HCT116 (cell line): ENCODE measurements at regions not wholly inside any gene's neighbourhood (a gene's known extent, or its start where the extent isn't known, plus 50 kb on each side); places are given as distances from the start of the nearest gene placed in this dataset.

Experiments used
- ATAC-seq: fragments of 200-7000 bp; cut with Tn5 transposase; 2 replicates; pipeline ENCODE4 v1.9.1; 2020; ENCODE audit warnings: mild to moderate bottlenecking, moderate library complexity
- BruUV-seq: library from RNA; stranded (reverse); fragments of 400-500 nt; replicated peaks from 2 replicates; lab custom pipeline; 2021; lab: Mats Ljungman, UMichigan
- CTCF ChIA-PET: fragments of 300-600 bp; sonication (Branson Sonifier 250); formaldehyde crosslinking; loops from one replicate; lab custom pipeline; 2021; ENCODE audit warnings: antibody characterized with exemption; lab: Charles Lee
- POLR2A ChIA-PET: fragments of 300-600, 350-600 bp; sonication (Branson Sonifier 250); formaldehyde crosslinking; loops from one replicate; lab custom pipeline; 2021; ENCODE audit warnings: antibody characterized with exemption; lab: Charles Lee
- RAD21 ChIA-PET, 2 experiments: fragments of 300-600 bp; sonication (Branson Sonifier 250); formaldehyde crosslinking; loops; one replicate each; lab custom pipeline; 2023; ENCODE audit warnings: low total read pairs in 2 of 2; ENCODE audit not compliant: uncharacterized antibody in 2 of 2, unreplicated experiment in 2 of 2, low non-redundant PET in 1 of 2; lab: Charles Lee
- DNase-seq: peaks from one replicate; pipeline ENCODE4 v3.0.0-alpha.2; 2010; ENCODE audit warnings: low read depth, low spot score
- H2AFZ ChIP-seq: fragments of 200-600 bp; shearing (Covaris generic), sonication (generic); 2 replicates; pipeline ENCODE4 v1.6.1; 2017; ENCODE audit warnings: low read depth, mixed run types, mixed read lengths, antibody characterized with exemption, low read length; ENCODE audit not compliant: poor library complexity, severe bottlenecking
- H3K27ac ChIP-seq: 2 replicates; pipeline ENCODE4 v1.5.1; 2012; ENCODE audit warnings: low read depth, low read length
- H3K27me3 ChIP-seq: fragments of 200-600 bp; sonication (generic); 2 replicates; pipeline ENCODE4 v1.6.1; 2016; ENCODE audit warnings: mixed run types, low read length, mixed read lengths; ENCODE audit not compliant: insufficient read depth
- H3K36me3 ChIP-seq, 2 experiments: fragments of 200-500 bp in 1 of 2; fragments of 200-600 bp in 1 of 2; sonication (Bioruptor generic) in 1 of 2; sonication (generic) in 1 of 2; 2 replicates each; pipeline versions ENCODE4 v1.5.1 to v1.6.1; 2014 to 2016; ENCODE audit warnings: low read length in 2 of 2, inconsistent platforms in 1 of 2, mixed read lengths in 1 of 2, mixed run types in 1 of 2; ENCODE audit not compliant: insufficient read depth in 2 of 2, control insufficient read depth in 1 of 2
- H3K4me1 ChIP-seq, 2 experiments: fragments of 200-600 bp in 1 of 2; sonication (generic) in 1 of 2; 2 replicates each; pipeline versions ENCODE4 v1.5.1 to v1.6.1; 2012 to 2017; ENCODE audit warnings: low read length in 2 of 2, inconsistent platforms in 1 of 2, mild to moderate bottlenecking in 1 of 2, mixed read lengths in 1 of 2, mixed run types in 1 of 2, moderate library complexity in 1 of 2; ENCODE audit not compliant: insufficient read depth in 2 of 2, control insufficient read depth in 1 of 2
- H3K4me2 ChIP-seq: fragments of 200-600 bp; sonication (generic); 2 replicates; pipeline ENCODE4 v1.6.1; 2017; ENCODE audit warnings: mixed run types, low read length, mixed read lengths
- H3K4me3 ChIP-seq, 2 experiments: fragments of 200-600 bp in 1 of 2; sonication (generic) in 1 of 2; replicated peaks in 1 of 2; 2 replicates each; pipeline ENCODE4 v1.5.1; 2011 to 2016; ENCODE audit warnings: low read length in 2 of 2, control low read depth in 1 of 2, low read depth in 1 of 2, mild to moderate bottlenecking in 1 of 2, mixed read lengths in 1 of 2, mixed run types in 1 of 2
- H3K79me2 ChIP-seq: fragments of 200-600 bp; sonication (generic); 2 replicates; pipeline ENCODE4 v1.6.1; 2017; ENCODE audit warnings: mild to moderate bottlenecking, mixed run types, low read length, moderate library complexity, mixed read lengths; ENCODE audit not compliant: insufficient read depth
- H3K9ac ChIP-seq: fragments of 200-600 bp; sonication (generic); 2 replicates; pipeline ENCODE4 v1.6.1; 2016; ENCODE audit warnings: low read length, mixed read lengths
- H3K9me2 ChIP-seq: fragments of 200-600 bp; sonication (generic), shearing (Covaris generic); 2 replicates; pipeline ENCODE4 v1.6.1; 2017; ENCODE audit warnings: mixed run types, mild to moderate bottlenecking, moderate library complexity; ENCODE audit not compliant: insufficient read depth
- H3K9me3 ChIP-seq, 2 experiments: fragments of 200-500 bp in 1 of 2; fragments of 200-600 bp in 1 of 2; sonication (Bioruptor generic) in 1 of 2; sonication (generic) in 1 of 2; 2 replicates each; pipeline ENCODE4 v1.6.1; 2014 to 2017; ENCODE audit warnings: low read length in 2 of 2, mixed read lengths in 2 of 2, inconsistent platforms in 1 of 2, low read depth in 1 of 2, mild to moderate bottlenecking in 1 of 2, mixed run types in 1 of 2, moderate library complexity in 1 of 2; ENCODE audit not compliant: control insufficient read depth in 1 of 2, insufficient read depth in 1 of 2
- H4K20me1 ChIP-seq: fragments of 200-600 bp; sonication (generic), shearing (Covaris generic); 2 replicates; pipeline ENCODE4 v1.6.1; 2017; ENCODE audit warnings: mixed run types, mild to moderate bottlenecking, moderate library complexity; ENCODE audit not compliant: insufficient read depth
- CBX3 ChIP-seq: IDR thresholded peaks from 2 replicates; pipeline ENCODE4 v1.6.1; 2012; ENCODE audit warnings: low read depth
- EGR1 ChIP-seq: IDR thresholded peaks from 2 replicates; pipeline ENCODE4 v1.6.1; 2012; ENCODE audit warnings: low read depth
- ELF1 ChIP-seq: IDR thresholded peaks from 2 replicates; pipeline ENCODE4 v1.6.1; 2012; ENCODE audit warnings: low read depth, borderline replicate concordance
- EZH2 ChIP-seq: fragments of 200-600 bp; sonication (generic); IDR thresholded peaks from 2 replicates; pipeline ENCODE4 v1.6.1; 2017; ENCODE audit warnings: antibody characterized with exemption, mixed run types
- EZH2phosphoT487 ChIP-seq: fragments of 200-600 bp; IDR thresholded peaks from 2 replicates; pipeline ENCODE4 v1.6.1; 2018; ENCODE audit warnings: antibody characterized with exemption, borderline replicate concordance
- FOSL1 ChIP-seq: IDR thresholded peaks from 2 replicates; pipeline ENCODE4 v1.6.1; 2012; ENCODE audit warnings: low read depth
- JUND ChIP-seq: IDR thresholded peaks from 2 replicates; pipeline ENCODE4 v1.6.1; 2012
- POLR2A ChIP-seq: IDR thresholded peaks from 2 replicates; pipeline ENCODE4 v1.7.0; 2011; ENCODE audit warnings: borderline replicate concordance; ENCODE audit not compliant: insufficient read depth, insufficient read length; ENCODE audit errors: extremely low read depth
- RAD21 ChIP-seq: IDR thresholded peaks from 2 replicates; pipeline ENCODE4 v1.6.1; 2012; ENCODE audit warnings: low read depth, mild to moderate bottlenecking
- SIN3A ChIP-seq: IDR thresholded peaks from 2 replicates; pipeline ENCODE4 v1.6.1; 2012; ENCODE audit warnings: low read depth
- SP1 ChIP-seq: IDR thresholded peaks from 2 replicates; pipeline ENCODE4 v1.6.1; 2012; ENCODE audit warnings: low read depth
- TCF7L2 ChIP-seq: IDR thresholded peaks from 2 replicates; pipeline ENCODE4 v1.7.0; 2011; ENCODE audit warnings: borderline replicate concordance, inconsistent platforms; ENCODE audit not compliant: insufficient read depth, insufficient read length; ENCODE audit errors: extremely low read depth
- ZFX ChIP-seq: fragments of 450-650 bp; IDR thresholded peaks from 2 replicates; pipeline ENCODE4 v1.6.1; 2017
- intact Hi-C: fragments of 100-400 bp; cut with micrococcal nuclease; formaldehyde crosslinking; loops from 2 replicates; pipeline ENCODE4 v1.10.0; 2022
- TF ChIP-seq, protein P1 (sequence below): IDR thresholded peaks from 2 replicates; pipeline ENCODE4 v1.6.1; 2012
- TF ChIP-seq, protein P2 (sequence below): IDR thresholded peaks from 2 replicates; pipeline ENCODE4 v1.6.1; 2011; ENCODE audit warnings: mild to moderate bottlenecking, low read length, moderate library complexity; ENCODE audit not compliant: insufficient replicate concordance; ENCODE audit errors: extremely low read depth
- TF ChIP-seq, protein P3 (sequence below), 3 experiments: fragments of 200-600 bp in 1 of 3; sonication (generic) in 1 of 3; IDR thresholded peaks in 2 of 3; conservative IDR thresholded peaks in 1 of 3; 2 replicates each; pipeline ENCODE4 v1.5.1; 2012 to 2017; ENCODE audit warnings: low read depth in 2 of 3, low read length in 2 of 3, antibody characterized with exemption in 1 of 3, borderline replicate concordance in 1 of 3, control low read depth in 1 of 3, mild to moderate bottlenecking in 1 of 3, mixed read lengths in 1 of 3, mixed run types in 1 of 3, moderate library complexity in 1 of 3; ENCODE audit not compliant: insufficient read depth in 1 of 3

DNA sequence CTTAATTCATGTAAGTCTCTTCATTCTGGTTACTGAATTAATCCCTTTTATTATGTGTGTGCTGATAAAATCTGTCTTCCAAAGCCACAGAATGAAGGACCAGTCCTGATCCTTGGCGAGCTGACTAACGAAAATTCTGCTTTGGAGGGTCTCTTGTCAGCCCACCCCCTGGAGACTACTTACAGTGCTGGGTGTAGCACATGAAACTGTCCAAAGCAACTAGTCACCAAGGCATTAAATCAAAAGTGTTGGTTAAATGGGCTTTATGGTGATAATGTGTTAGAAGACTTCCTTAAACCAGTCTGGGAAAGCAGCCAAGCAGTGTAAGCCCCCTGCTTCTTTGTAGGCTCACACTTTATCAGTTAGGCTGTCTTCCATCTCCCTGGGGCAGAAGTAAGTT lies 420.2 kb downstream of the SUCLG1 start:
- H3K79me2 ChIP-seq = no peaks in the 10 kb centered on the region
- H3K36me3 ChIP-seq = no peaks in the 10 kb centered on the region
- ChIA-PET RAD21 (no interaction called here), POLR2A (no interaction called here), CTCF (interaction anchor here (1.5 kb wide), 1 partner anchor 16 kb away, joined by 3 read pairs; no protein-coding TSS in a partner anchor)
- H3K4me1 ChIP-seq = no peaks in the 10 kb centered on the region
- TF ChIP-seq, protein P1, sequence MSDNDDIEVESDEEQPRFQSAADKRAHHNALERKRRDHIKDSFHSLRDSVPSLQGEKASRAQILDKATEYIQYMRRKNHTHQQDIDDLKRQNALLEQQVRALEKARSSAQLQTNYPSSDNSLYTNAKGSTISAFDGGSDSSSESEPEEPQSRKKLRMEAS = no peak
- TF ChIP-seq RAD21 (no peak), SP1 (no peak), TCF7L2 (no peak), ELF1 (no peak), CBX3 (no peak), JUND (no peak), ZFX (no peak), FOSL1 (no peak), EZH2 (no peak), EZH2phosphoT487 (no peak), POLR2A (no peak), EGR1 (no peak), SIN3A (no peak)
- TF ChIP-seq, protein P2, sequence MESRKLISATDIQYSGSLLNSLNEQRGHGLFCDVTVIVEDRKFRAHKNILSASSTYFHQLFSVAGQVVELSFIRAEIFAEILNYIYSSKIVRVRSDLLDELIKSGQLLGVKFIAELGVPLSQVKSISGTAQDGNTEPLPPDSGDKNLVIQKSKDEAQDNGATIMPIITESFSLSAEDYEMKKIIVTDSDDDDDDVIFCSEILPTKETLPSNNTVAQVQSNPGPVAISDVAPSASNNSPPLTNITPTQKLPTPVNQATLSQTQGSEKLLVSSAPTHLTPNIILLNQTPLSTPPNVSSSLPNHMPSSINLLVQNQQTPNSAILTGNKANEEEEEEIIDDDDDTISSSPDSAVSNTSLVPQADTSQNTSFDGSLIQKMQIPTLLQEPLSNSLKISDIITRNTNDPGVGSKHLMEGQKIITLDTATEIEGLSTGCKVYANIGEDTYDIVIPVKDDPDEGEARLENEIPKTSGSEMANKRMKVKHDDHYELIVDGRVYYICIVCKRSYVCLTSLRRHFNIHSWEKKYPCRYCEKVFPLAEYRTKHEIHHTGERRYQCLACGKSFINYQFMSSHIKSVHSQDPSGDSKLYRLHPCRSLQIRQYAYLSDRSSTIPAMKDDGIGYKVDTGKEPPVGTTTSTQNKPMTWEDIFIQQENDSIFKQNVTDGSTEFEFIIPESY = no peak
- TF ChIP-seq, protein P3, sequence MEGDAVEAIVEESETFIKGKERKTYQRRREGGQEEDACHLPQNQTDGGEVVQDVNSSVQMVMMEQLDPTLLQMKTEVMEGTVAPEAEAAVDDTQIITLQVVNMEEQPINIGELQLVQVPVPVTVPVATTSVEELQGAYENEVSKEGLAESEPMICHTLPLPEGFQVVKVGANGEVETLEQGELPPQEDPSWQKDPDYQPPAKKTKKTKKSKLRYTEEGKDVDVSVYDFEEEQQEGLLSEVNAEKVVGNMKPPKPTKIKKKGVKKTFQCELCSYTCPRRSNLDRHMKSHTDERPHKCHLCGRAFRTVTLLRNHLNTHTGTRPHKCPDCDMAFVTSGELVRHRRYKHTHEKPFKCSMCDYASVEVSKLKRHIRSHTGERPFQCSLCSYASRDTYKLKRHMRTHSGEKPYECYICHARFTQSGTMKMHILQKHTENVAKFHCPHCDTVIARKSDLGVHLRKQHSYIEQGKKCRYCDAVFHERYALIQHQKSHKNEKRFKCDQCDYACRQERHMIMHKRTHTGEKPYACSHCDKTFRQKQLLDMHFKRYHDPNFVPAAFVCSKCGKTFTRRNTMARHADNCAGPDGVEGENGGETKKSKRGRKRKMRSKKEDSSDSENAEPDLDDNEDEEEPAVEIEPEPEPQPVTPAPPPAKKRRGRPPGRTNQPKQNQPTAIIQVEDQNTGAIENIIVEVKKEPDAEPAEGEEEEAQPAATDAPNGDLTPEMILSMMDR (IDR thresholded peaks at IDR 0.05 in 2 of 3, conservative IDR thresholded peaks at IDR 0.05 in 1 of 3; ENCODE audit: borderline replicate concordance in 1 of 3, insufficient read depth in 1 of 3, low read depth in 2 of 3, low read length in 2 of 3) = no peak
- H3K4me2 ChIP-seq = no peak overlapping the region
- no peak overlapping the region for H2AFZ ChIP-seq
- no TSS peak for BruUV-seq
- no peaks in the 10 kb centered on the region for H3K9me2 ChIP-seq
- no peak overlapping the region for H3K9ac ChIP-seq
- intact Hi-C loops = no loop called here
- no peaks in the 10 kb centered on the region for H3K9me3 ChIP-seq
- H3K27me3 ChIP-seq = no peaks in the 10 kb centered on the region
- no peaks in the 10 kb centered on the region for H4K20me1 ChIP-seq
- ATAC-seq (no peak), DNase-seq (no peak)
- H3K27ac ChIP-seq = no peak overlapping the region
- H3K4me3 ChIP-seq = no peak overlapping the region
